Fibroblast of villous mesenchyme (primary cell): ENCODE measurements at regions not wholly inside any gene's neighbourhood (a gene's known extent, or its start where the extent isn't known, plus 50 kb on each side); places are given as distances from the start of the nearest gene placed in this dataset.

ENCODE experiments used
- DNase-seq: peaks from one replicate; pipeline ENCODE4 v3.0.0-alpha.2; 2010; ENCODE audit warnings: low read depth
- H3K4me3 ChIP-seq: 2 replicates; pipeline ENCODE4 v1.5.1; 2011; ENCODE audit warnings: low read depth, mild to moderate bottlenecking, low read length
- CTCF ChIP-seq: IDR thresholded peaks from 2 replicates; pipeline ENCODE4 v1.5.1; 2012; ENCODE audit warnings: low read depth, mild to moderate bottlenecking, low read length; ENCODE audit not compliant: insufficient read depth

- DNase-seq: no peak
- no peak overlapping the region for H3K4me3 ChIP-seq
- TF ChIP-seq CTCF: no peak
These were observed 665.2 kb upstream of the ID2 start for GRCh38 chr2:8016688-8017087.

- no peak for DNase-seq
- TF ChIP-seq CTCF: no peak
- no peak overlapping the region for H3K4me3 ChIP-seq
These were observed 662.9 kb upstream of the ID2 start for GRCh38 chr2:8018956-8019355.

GRCh38 chr2:8019934-8020333, 661.9 kb upstream of the ID2 start:
- DNase-seq: no peak
- H3K4me3 ChIP-seq: no peak overlapping the region
- TF ChIP-seq CTCF: no peak

- no peak for TF ChIP-seq CTCF
- no peak overlapping the region for H3K4me3 ChIP-seq
- no peak for DNase-seq
These were observed 659.9 kb upstream of the ID2 start for GRCh38 chr2:8021921-8022320.

GRCh38 chr2:8022908-8023640, 658.8 kb upstream of the ID2 start:
- no peak for TF ChIP-seq CTCF
- H3K4me3 ChIP-seq: no peak overlapping the region
- no peak for DNase-seq

GRCh38 chr2:8024506-8024905, 657.4 kb upstream of the ID2 start:
- DNase-seq: no peak
- no peak for TF ChIP-seq CTCF
- H3K4me3 ChIP-seq: no peak overlapping the region

GRCh38 chr2:8026381-8026780, 655.5 kb upstream of the ID2 start:
- H3K4me3 ChIP-seq: no peak overlapping the region
- no peak for TF ChIP-seq CTCF
- DNase-seq: no peak
